ENCODE measurements at regions not wholly inside any gene's neighbourhood (a gene's known extent, or its start where the extent isn't known, plus 50 kb on each side); places are given as distances from the start of the nearest gene placed in this dataset.

DNA sequence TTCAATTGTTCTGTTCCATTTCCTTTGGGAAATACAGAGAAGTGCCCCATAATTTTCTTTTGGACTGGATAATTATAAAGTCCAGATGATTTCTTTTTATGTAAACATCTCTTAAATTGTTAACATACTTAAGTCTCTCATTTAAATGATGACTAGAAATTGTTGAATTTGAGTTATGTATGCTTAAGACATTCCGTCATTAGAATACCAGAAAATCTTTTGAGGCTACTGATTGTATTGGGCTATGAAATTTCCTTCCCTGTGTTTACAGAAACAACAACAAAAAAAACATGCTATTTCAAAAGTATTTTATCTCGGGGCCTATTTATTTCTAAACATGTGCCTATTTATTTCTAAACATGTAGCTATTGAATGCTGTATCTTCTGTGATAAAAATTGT is 125.4 kb downstream of the SH3BGRL2 start:
- TF ChIP-seq ZNF317 (CRISPR knock-in tag; IDR thresholded peaks at IDR 0.05; ENCODE audit: borderline replicate concordance, low read depth) (no peak), ZNF232 (CRISPR knock-in tag; IDR thresholded peaks at IDR 0.05) (no peak), ZNF263 (CRISPR knock-in tag; IDR thresholded peaks at IDR 0.05; ENCODE audit: low read depth) (no peak), SMAD3 (CRISPR knock-in tag; IDR thresholded peaks at IDR 0.05; ENCODE audit: borderline replicate concordance) (no peak)
- TF ChIP-seq, protein P1, sequence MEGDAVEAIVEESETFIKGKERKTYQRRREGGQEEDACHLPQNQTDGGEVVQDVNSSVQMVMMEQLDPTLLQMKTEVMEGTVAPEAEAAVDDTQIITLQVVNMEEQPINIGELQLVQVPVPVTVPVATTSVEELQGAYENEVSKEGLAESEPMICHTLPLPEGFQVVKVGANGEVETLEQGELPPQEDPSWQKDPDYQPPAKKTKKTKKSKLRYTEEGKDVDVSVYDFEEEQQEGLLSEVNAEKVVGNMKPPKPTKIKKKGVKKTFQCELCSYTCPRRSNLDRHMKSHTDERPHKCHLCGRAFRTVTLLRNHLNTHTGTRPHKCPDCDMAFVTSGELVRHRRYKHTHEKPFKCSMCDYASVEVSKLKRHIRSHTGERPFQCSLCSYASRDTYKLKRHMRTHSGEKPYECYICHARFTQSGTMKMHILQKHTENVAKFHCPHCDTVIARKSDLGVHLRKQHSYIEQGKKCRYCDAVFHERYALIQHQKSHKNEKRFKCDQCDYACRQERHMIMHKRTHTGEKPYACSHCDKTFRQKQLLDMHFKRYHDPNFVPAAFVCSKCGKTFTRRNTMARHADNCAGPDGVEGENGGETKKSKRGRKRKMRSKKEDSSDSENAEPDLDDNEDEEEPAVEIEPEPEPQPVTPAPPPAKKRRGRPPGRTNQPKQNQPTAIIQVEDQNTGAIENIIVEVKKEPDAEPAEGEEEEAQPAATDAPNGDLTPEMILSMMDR (IDR thresholded peaks at IDR 0.05): no peak
- TF ChIP-seq, protein P2, sequence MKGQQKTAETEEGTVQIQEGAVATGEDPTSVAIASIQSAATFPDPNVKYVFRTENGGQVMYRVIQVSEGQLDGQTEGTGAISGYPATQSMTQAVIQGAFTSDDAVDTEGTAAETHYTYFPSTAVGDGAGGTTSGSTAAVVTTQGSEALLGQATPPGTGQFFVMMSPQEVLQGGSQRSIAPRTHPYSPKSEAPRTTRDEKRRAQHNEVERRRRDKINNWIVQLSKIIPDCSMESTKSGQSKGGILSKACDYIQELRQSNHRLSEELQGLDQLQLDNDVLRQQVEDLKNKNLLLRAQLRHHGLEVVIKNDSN (CRISPR knock-in tag; IDR thresholded peaks at IDR 0.05): no peak
